GM12892 (cell line): ENCODE measurements at regions not wholly inside any gene's neighbourhood (a gene's known extent, or its start where the extent isn't known, plus 50 kb on each side); places are given as distances from the start of the nearest gene placed in this dataset.

Source experiments
- POLR2A ChIP-seq: IDR thresholded peaks from 2 replicates; pipeline ENCODE4 v1.6.1; 2011; ENCODE audit warnings: low read depth, low read length, control low read depth
- POLR2AphosphoS5 ChIP-seq: IDR thresholded peaks from 2 replicates; pipeline ENCODE4 v1.6.1; 2011; ENCODE audit warnings: low read depth, low read length, control low read depth

DNA sequence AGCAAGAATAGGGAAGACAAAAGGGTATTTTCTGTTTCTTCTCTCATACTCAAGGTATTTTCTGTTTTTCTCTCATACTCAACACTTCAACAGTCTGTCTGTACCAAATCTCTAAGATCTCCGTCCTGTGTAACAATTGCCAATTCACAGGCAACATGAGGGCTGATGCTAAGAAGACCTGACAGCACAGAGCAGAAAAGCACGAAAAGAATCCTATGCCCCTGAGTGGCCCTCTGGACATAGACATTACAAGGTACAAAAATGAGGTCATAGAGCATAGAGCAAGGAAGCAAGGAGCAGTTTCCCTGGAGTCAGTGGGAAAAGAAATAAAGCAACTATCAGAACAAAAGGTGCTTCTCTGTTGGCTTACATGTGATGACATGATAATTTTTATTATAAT, 1612.6 kb upstream of the CELF4 start:
- TF ChIP-seq POLR2AphosphoS5 (no peak), POLR2A (no peak)
